Sigmoid colon (tissue), 4 donors: ENCODE measurements at regions not wholly inside any gene's neighbourhood (a gene's known extent, or its start where the extent isn't known, plus 50 kb on each side); places are given as distances from the start of the nearest gene placed in this dataset.

Experiments used
- CTCF ChIP-seq, 4 experiments: fragments of 450-650 bp in 3 of 4; fragments of 200-600 bp in 1 of 4; IDR thresholded peaks; one replicate each; pipeline ENCODE4 v1.5.1; 2016 to 2019; ENCODE audit warnings: antibody characterized with exemption in 4 of 4, mild to moderate bottlenecking in 3 of 4, moderate library complexity in 2 of 4
- EP300 ChIP-seq, 4 donors: sonication (generic); formaldehyde crosslinking; IDR thresholded peaks; one replicate each; pipeline ENCODE4 v1.6.1; 2017; ENCODE audit warnings: antibody characterized with exemption in 4 of 4
- POLR2A ChIP-seq, 2 donors: fragments of 450-650 bp; IDR thresholded peaks; one replicate each; pipeline ENCODE4 v1.6.1; 2016; ENCODE audit warnings: antibody characterized with exemption in 2 of 2, mild to moderate bottlenecking in 2 of 2, moderate library complexity in 2 of 2

- TF ChIP-seq EP300 (IDR thresholded peaks at IDR 0.05) (no peak), CTCF (IDR thresholded peaks at IDR 0.05) (no peak), POLR2A (IDR thresholded peaks at IDR 0.05) (no peak)
Measured at GRCh38 chr2:143926736-143927135, 593.2 kb downstream of the ZEB2 start.
